HG02884 (cell line): ENCODE measurements at regions not wholly inside any gene's neighbourhood (a gene's known extent, or its start where the extent isn't known, plus 50 kb on each side); places are given as distances from the start of the nearest gene placed in this dataset.

ENCODE experiments used
- ATAC-seq: cut with Tn5 transposase; IDR thresholded peaks from one replicate; pipeline ENCODE4 v1.9.1; 2021; ENCODE audit warnings: mild to moderate bottlenecking, moderate library complexity; ENCODE audit not compliant: unreplicated experiment

- ATAC-seq: no peak
Observed at GRCh38 chr14:24693983-24694382, 60.0 kb upstream of the GZMB start.

- no peak for ATAC-seq
Observed at GRCh38 chr14:24693353-24693737, 59.4 kb upstream of the GZMB start.

- no peak for ATAC-seq
Observed at GRCh38 chr14:24692382-24693352, 58.7 kb upstream of the GZMB start.

- ATAC-seq: no peak
Observed at GRCh38 chr14:24690492-24690891, 56.5 kb upstream of the GZMB start.

- no peak for ATAC-seq
Observed at GRCh38 chr14:24688030-24688658, 54.2 kb upstream of the GZMB start.
